ENCODE measurements at regions not wholly inside any gene's neighbourhood (a gene's known extent, or its start where the extent isn't known, plus 50 kb on each side); places are given as distances from the start of the nearest gene placed in this dataset.

DNA sequence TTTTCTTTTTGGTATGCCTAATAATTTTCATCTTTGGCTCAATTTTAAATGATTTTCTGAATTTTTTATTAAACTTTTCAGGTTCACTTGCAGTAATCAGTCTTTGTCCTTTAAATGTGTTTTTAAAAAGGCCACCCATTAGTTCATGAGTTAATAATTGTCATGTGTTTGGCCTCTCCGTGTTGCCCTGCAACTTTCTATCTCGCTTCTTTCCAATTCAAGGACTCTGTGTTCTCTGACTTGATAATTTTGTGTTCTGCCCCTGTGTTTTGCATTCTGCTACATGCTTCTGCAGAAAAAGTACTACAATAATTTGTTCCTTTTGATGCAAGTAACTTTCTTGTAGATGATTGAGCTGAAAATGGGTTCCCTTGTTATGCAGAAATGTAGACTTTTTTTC lies 921.4 kb upstream of the LRATD1 start:
- TF ChIP-seq, protein P1, sequence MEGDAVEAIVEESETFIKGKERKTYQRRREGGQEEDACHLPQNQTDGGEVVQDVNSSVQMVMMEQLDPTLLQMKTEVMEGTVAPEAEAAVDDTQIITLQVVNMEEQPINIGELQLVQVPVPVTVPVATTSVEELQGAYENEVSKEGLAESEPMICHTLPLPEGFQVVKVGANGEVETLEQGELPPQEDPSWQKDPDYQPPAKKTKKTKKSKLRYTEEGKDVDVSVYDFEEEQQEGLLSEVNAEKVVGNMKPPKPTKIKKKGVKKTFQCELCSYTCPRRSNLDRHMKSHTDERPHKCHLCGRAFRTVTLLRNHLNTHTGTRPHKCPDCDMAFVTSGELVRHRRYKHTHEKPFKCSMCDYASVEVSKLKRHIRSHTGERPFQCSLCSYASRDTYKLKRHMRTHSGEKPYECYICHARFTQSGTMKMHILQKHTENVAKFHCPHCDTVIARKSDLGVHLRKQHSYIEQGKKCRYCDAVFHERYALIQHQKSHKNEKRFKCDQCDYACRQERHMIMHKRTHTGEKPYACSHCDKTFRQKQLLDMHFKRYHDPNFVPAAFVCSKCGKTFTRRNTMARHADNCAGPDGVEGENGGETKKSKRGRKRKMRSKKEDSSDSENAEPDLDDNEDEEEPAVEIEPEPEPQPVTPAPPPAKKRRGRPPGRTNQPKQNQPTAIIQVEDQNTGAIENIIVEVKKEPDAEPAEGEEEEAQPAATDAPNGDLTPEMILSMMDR (IDR thresholded peaks at IDR 0.05; ENCODE audit: low read depth, low read length): no peak
- TF ChIP-seq EZH2phosphoT487 (IDR thresholded peaks at IDR 0.05; ENCODE audit: low read depth): no peak

Measured in OCI-LY3 (cell line).